ENCODE measurements at regions not wholly inside any gene's neighbourhood (a gene's known extent, or its start where the extent isn't known, plus 50 kb on each side); places are given as distances from the start of the nearest gene placed in this dataset.

GRCh38 chr11:119910051-119910450, 181.1 kb upstream of the NECTIN1 start:
- intact Hi-C loops (cut with micrococcal nuclease), result no loop called here
- DNase-seq (ENCODE audit: low read depth, low spot score) (no peak), FAIRE-seq (no peak)
- H3K9me1 ChIP-seq (replicated peaks; ENCODE audit: control insufficient read depth, extremely low read depth, insufficient read depth, low read length), result no peaks in the 10 kb centered on the region
- no peak overlapping the region for H3K27ac ChIP-seq (ENCODE audit: insufficient read depth, low read depth, low read length)
- H3K4me3 ChIP-seq (replicated peaks in 1 of 3; ENCODE audit: insufficient read depth in 1 of 3, low read depth in 1 of 3, low read length in 3 of 3), result no peak overlapping the region
- no peak overlapping the region for H2AFZ ChIP-seq (ENCODE audit: low read depth, low read length)
- no peaks in the 10 kb centered on the region for H3K79me2 ChIP-seq (ENCODE audit: control insufficient read depth, insufficient read depth, low read length)
- H3K4me1 ChIP-seq (ENCODE audit: control insufficient read depth, extremely low read depth, insufficient read depth, low read length), result no peaks in the 10 kb centered on the region
- H4K20me1 ChIP-seq (replicated peaks; ENCODE audit: control insufficient read depth, extremely low read depth, insufficient read depth, low read length), result no peaks in the 10 kb centered on the region
- dilution Hi-C loops (cut with MboI; ENCODE audit: extremely low pct_ligation_motif_present, low sequenced_read_pairs), result no loop called here
- no peaks in the 10 kb centered on the region for H3K9me3 ChIP-seq (replicated peaks; ENCODE audit: control insufficient read depth, insufficient read depth, low read length)
- H3K36me3 ChIP-seq (ENCODE audit: control insufficient read depth in 2 of 2, extremely low read depth in 1 of 2, insufficient read depth in 2 of 2, low read length in 2 of 2), result no peaks in the 10 kb centered on the region
- TF ChIP-seq POLR2AphosphoS5 (IDR thresholded peaks at IDR 0.05; ENCODE audit: insufficient read depth, low read depth, low read length) (no peak), JUN (IDR thresholded peaks at IDR 0.05; ENCODE audit: borderline replicate concordance, insufficient read depth, insufficient read length, low read depth) (no peak), MYC (IDR thresholded peaks at IDR 0.05; ENCODE audit: low read depth, low read length) (no peak), POLR2A (IDR thresholded peaks at IDR 0.05; ENCODE audit: low read depth, low read length) (no peak), EZH2 (IDR thresholded peaks at IDR 0.05; ENCODE audit: borderline replicate concordance, low read depth, low read length, severe bottlenecking) (no peak), CTCF (IDR thresholded peaks at IDR 0.05; ENCODE audit: extremely low read depth in 1 of 2, insufficient read depth in 1 of 2, low read depth in 1 of 2, low read length in 2 of 2) (no peak)
- no TSS peak for BruUV-seq (replicated peaks)
- no peak overlapping the region for H3K9ac ChIP-seq (replicated peaks; ENCODE audit: extremely low read depth, insufficient read depth, low read length)
- ChIA-PET POLR2A (no interaction called here), CTCF (no interaction called here)
- no peaks in the 10 kb centered on the region for H3K27me3 ChIP-seq (ENCODE audit: control insufficient read depth in 2 of 2, insufficient read depth in 2 of 2, low read length in 2 of 2)
- H3K4me2 ChIP-seq (ENCODE audit: insufficient read depth, low read length), result no peak overlapping the region

GRCh38 chr11:119909495-119909894, 180.5 kb upstream of the NECTIN1 start:
- Histone ChIP-seq H3K27ac (ENCODE audit: insufficient read depth, low read depth, low read length) (no peak overlapping the region), H3K9me1 (replicated peaks; ENCODE audit: control insufficient read depth, extremely low read depth, insufficient read depth, low read length) (no peaks in the 10 kb centered on the region), H3K27me3 (ENCODE audit: control insufficient read depth in 2 of 2, insufficient read depth in 2 of 2, low read length in 2 of 2) (no peaks in the 10 kb centered on the region), H3K9me3 (replicated peaks; ENCODE audit: control insufficient read depth, insufficient read depth, low read length) (no peaks in the 10 kb centered on the region), H3K79me2 (ENCODE audit: control insufficient read depth, insufficient read depth, low read length) (no peaks in the 10 kb centered on the region), H3K4me3 (replicated peaks in 1 of 3; ENCODE audit: insufficient read depth in 1 of 3, low read depth in 1 of 3, low read length in 3 of 3) (no peak overlapping the region), H3K4me1 (ENCODE audit: control insufficient read depth, extremely low read depth, insufficient read depth, low read length) (no peaks in the 10 kb centered on the region), H3K36me3 (ENCODE audit: control insufficient read depth in 2 of 2, extremely low read depth in 1 of 2, insufficient read depth in 2 of 2, low read length in 2 of 2) (no peaks in the 10 kb centered on the region), H3K4me2 (ENCODE audit: insufficient read depth, low read length) (no peak overlapping the region), H3K9ac (replicated peaks; ENCODE audit: extremely low read depth, insufficient read depth, low read length) (no peak overlapping the region), H4K20me1 (replicated peaks; ENCODE audit: control insufficient read depth, extremely low read depth, insufficient read depth, low read length) (no peaks in the 10 kb centered on the region), H2AFZ (ENCODE audit: low read depth, low read length) (no peak overlapping the region)
- intact Hi-C loops (cut with micrococcal nuclease) (no loop called here), dilution Hi-C loops (cut with MboI; ENCODE audit: extremely low pct_ligation_motif_present, low sequenced_read_pairs) (no loop called here)
- ChIA-PET CTCF (no interaction called here), POLR2A (no interaction called here)
- TF ChIP-seq EZH2 (IDR thresholded peaks at IDR 0.05; ENCODE audit: borderline replicate concordance, low read depth, low read length, severe bottlenecking), result no peak
- TF ChIP-seq MYC (IDR thresholded peaks at IDR 0.05; ENCODE audit: low read depth, low read length), result no peak
- no peak for FAIRE-seq
- no TSS peak for BruUV-seq (replicated peaks)
- no peak for DNase-seq (ENCODE audit: low read depth, low spot score)

Data from endothelial cell of umbilical vein (primary cell).